BLaER1 treated with 17β-estradiol and CSF1 and Interleukin-3, amounts not matched to agents 10 nM and 100 nM (cell line): ENCODE measurements at regions not wholly inside any gene's neighbourhood (a gene's known extent, or its start where the extent isn't known, plus 50 kb on each side); places are given as distances from the start of the nearest gene placed in this dataset.

Experiments used
- H3K27ac ChIP-seq, 11 experiments: shearing (Covaris generic); formaldehyde crosslinking; 2 replicates each; pipeline ENCODE4 v1.8.1; 2022
- H3K27me3 ChIP-seq, 11 experiments: shearing (Covaris generic); formaldehyde crosslinking; 2 replicates each; pipeline ENCODE4 v1.8.1; 2022
- H3K36me3 ChIP-seq, 11 experiments: shearing (Covaris generic); formaldehyde crosslinking; 2 replicates each; pipeline ENCODE4 v1.8.1; 2022
- H3K4me1 ChIP-seq, 10 experiments: shearing (Covaris generic); formaldehyde crosslinking; 2 replicates each; pipeline ENCODE4 v1.8.1; 2022
- H3K4me2 ChIP-seq, 11 experiments: shearing (Covaris generic); formaldehyde crosslinking; 2 replicates each; pipeline ENCODE4 v1.8.1; 2022
- H3K4me3 ChIP-seq, 10 experiments: shearing (Covaris generic); formaldehyde crosslinking; 2 replicates each; pipeline ENCODE4 v1.8.1; 2022
- H3K9ac ChIP-seq, 11 experiments: shearing (Covaris generic); formaldehyde crosslinking; 2 replicates each; pipeline ENCODE4 v1.8.1; 2022
- H3K9me3 ChIP-seq, 11 experiments: shearing (Covaris generic); formaldehyde crosslinking; replicated peaks in 1 of 11; 2 replicates each; pipeline ENCODE4 v1.8.1; 2022
- H4K20me1 ChIP-seq, 11 experiments: shearing (Covaris generic); formaldehyde crosslinking; 2 replicates each; pipeline ENCODE4 v1.8.1; 2022
- Cebpa-rat ChIP-seq, 11 experiments: shearing (Covaris generic); IDR thresholded peaks; 2 replicates each; pipeline ENCODE4 v1.8.1; 2022

- H3K9me3 ChIP-seq: no peaks in the 10 kb centered on the region
- no peak overlapping the region for H3K9ac ChIP-seq
- H3K4me2 ChIP-seq: no peak overlapping the region
- no peaks in the 10 kb centered on the region for H4K20me1 ChIP-seq
- no peak overlapping the region for H3K4me3 ChIP-seq
- no peak overlapping the region for H3K27ac ChIP-seq
- no peaks in the 10 kb centered on the region for H3K27me3 ChIP-seq
- H3K36me3 ChIP-seq: no peaks in the 10 kb centered on the region
- TF ChIP-seq Cebpa-rat (IDR thresholded peaks at IDR 0.05): no peak
- peaks cover 0 to 6% (median 0%) of the 10 kb centered on the region in 10 experiments; a peak in 1 of 20 replicates for H3K4me1 ChIP-seq
Measured at GRCh38 chr6:145245119-145245518, 490.2 kb downstream of the EPM2A start.

- no peaks in the 10 kb centered on the region for H3K27me3 ChIP-seq
- H3K27ac ChIP-seq: no peak overlapping the region
- H3K36me3 ChIP-seq: no peaks in the 10 kb centered on the region
- H3K4me2 ChIP-seq: no peak overlapping the region
- no peak overlapping the region for H3K4me3 ChIP-seq
- no peak overlapping the region for H3K9ac ChIP-seq
- no peaks in the 10 kb centered on the region for H3K4me1 ChIP-seq
- TF ChIP-seq Cebpa-rat (IDR thresholded peaks at IDR 0.05): no peak
- no peaks in the 10 kb centered on the region for H4K20me1 ChIP-seq
- H3K9me3 ChIP-seq: no peaks in the 10 kb centered on the region
Measured at GRCh38 chr6:145247692-145248419, 487.5 kb downstream of the EPM2A start.

GRCh38 chr6:145250436-145250835 lies 484.9 kb downstream of the EPM2A start:
- Histone ChIP-seq H3K27me3 (no peaks in the 10 kb centered on the region), H3K36me3 (no peaks in the 10 kb centered on the region), H3K9me3 (peaks cover 0 to 9% (median 6%) of the 10 kb centered on the region in 11 experiments; a peak in 13 of 22 replicates), H3K4me2 (no peak overlapping the region), H3K27ac (no peak overlapping the region), H3K4me1 (no peaks in the 10 kb centered on the region), H3K9ac (no peak overlapping the region), H3K4me3 (no peak overlapping the region), H4K20me1 (no peaks in the 10 kb centered on the region)
- TF ChIP-seq Cebpa-rat (IDR thresholded peaks at IDR 0.05): no peak

GRCh38 chr6:145252737-145253136 lies 482.6 kb downstream of the EPM2A start:
- Histone ChIP-seq H3K4me2 (no peak overlapping the region), H3K9me3 (peaks cover 0 to 14% (median 9%) of the 10 kb centered on the region in 11 experiments; a peak in 13 of 22 replicates), H3K27me3 (no peaks in the 10 kb centered on the region), H3K4me3 (no peak overlapping the region), H3K27ac (no peak overlapping the region), H4K20me1 (no peaks in the 10 kb centered on the region), H3K36me3 (no peaks in the 10 kb centered on the region), H3K9ac (no peak overlapping the region), H3K4me1 (no peaks in the 10 kb centered on the region)
- TF ChIP-seq Cebpa-rat (IDR thresholded peaks at IDR 0.05): no peak

GRCh38 chr6:145254649-145255401 lies 480.5 kb downstream of the EPM2A start:
- no peaks in the 10 kb centered on the region for H3K27me3 ChIP-seq
- H4K20me1 ChIP-seq: no peaks in the 10 kb centered on the region
- H3K4me1 ChIP-seq: no peaks in the 10 kb centered on the region
- no peak overlapping the region for H3K9ac ChIP-seq
- H3K27ac ChIP-seq: no peak overlapping the region
- H3K36me3 ChIP-seq: no peaks in the 10 kb centered on the region
- peaks cover 0 to 14% (median 9%) of the 10 kb centered on the region in 11 experiments; a peak in 13 of 22 replicates for H3K9me3 ChIP-seq
- H3K4me2 ChIP-seq: no peak overlapping the region
- H3K4me3 ChIP-seq: no peak overlapping the region
- no peak for TF ChIP-seq Cebpa-rat (IDR thresholded peaks at IDR 0.05)

GRCh38 chr6:145257704-145258103 lies 477.6 kb downstream of the EPM2A start:
- H3K27ac ChIP-seq: no peak overlapping the region
- no peak overlapping the region for H3K9ac ChIP-seq
- no peak overlapping the region for H3K4me3 ChIP-seq
- H3K4me2 ChIP-seq: no peak overlapping the region
- no peak for TF ChIP-seq Cebpa-rat (IDR thresholded peaks at IDR 0.05)
- no peaks in the 10 kb centered on the region for H3K4me1 ChIP-seq
- no peaks in the 10 kb centered on the region for H4K20me1 ChIP-seq
- H3K9me3 ChIP-seq: peaks cover 0 to 14% (median 9%) of the 10 kb centered on the region in 11 experiments; a peak in 13 of 22 replicates
- no peaks in the 10 kb centered on the region for H3K27me3 ChIP-seq
- no peaks in the 10 kb centered on the region for H3K36me3 ChIP-seq

- Histone ChIP-seq H3K27me3 (no peaks in the 10 kb centered on the region), H3K9me3 (peaks cover 0 to 14% (median 9%) of the 10 kb centered on the region in 11 experiments; a peak in 13 of 22 replicates), H3K9ac (no peak overlapping the region), H3K27ac (no peak overlapping the region), H4K20me1 (no peaks in the 10 kb centered on the region), H3K4me1 (no peaks in the 10 kb centered on the region), H3K4me3 (no peak overlapping the region), H3K4me2 (no peak overlapping the region), H3K36me3 (no peaks in the 10 kb centered on the region)
- TF ChIP-seq Cebpa-rat (IDR thresholded peaks at IDR 0.05): no peak
Measured at GRCh38 chr6:145258122-145258521, 477.2 kb downstream of the EPM2A start.

- H4K20me1 ChIP-seq: no peaks in the 10 kb centered on the region
- no peaks in the 10 kb centered on the region for H3K4me1 ChIP-seq
- H3K9me3 ChIP-seq: peaks cover 0 to 3% (median 2%) of the 10 kb centered on the region in 11 experiments; a peak in 12 of 22 replicates
- H3K4me2 ChIP-seq: no peak overlapping the region
- H3K27me3 ChIP-seq: no peaks in the 10 kb centered on the region
- no peak overlapping the region for H3K27ac ChIP-seq
- TF ChIP-seq Cebpa-rat (IDR thresholded peaks at IDR 0.05): no peak
- H3K4me3 ChIP-seq: no peak overlapping the region
- no peaks in the 10 kb centered on the region for H3K36me3 ChIP-seq
- no peak overlapping the region for H3K9ac ChIP-seq
Measured at GRCh38 chr6:145260484-145261175, 474.7 kb downstream of the EPM2A start.

- no peaks in the 10 kb centered on the region for H4K20me1 ChIP-seq
- no peak overlapping the region for H3K4me2 ChIP-seq
- H3K4me3 ChIP-seq: no peak overlapping the region
- no peaks in the 10 kb centered on the region for H3K4me1 ChIP-seq
- no peak overlapping the region for H3K27ac ChIP-seq
- H3K27me3 ChIP-seq: no peaks in the 10 kb centered on the region
- H3K36me3 ChIP-seq: no peaks in the 10 kb centered on the region
- no peak for TF ChIP-seq Cebpa-rat (IDR thresholded peaks at IDR 0.05)
- no peak overlapping the region for H3K9ac ChIP-seq
- no peaks in the 10 kb centered on the region for H3K9me3 ChIP-seq
Measured at GRCh38 chr6:145261758-145262157, 473.6 kb downstream of the EPM2A start.
